Gastroesophageal sphincter (tissue), 4 donors: ENCODE measurements at regions not wholly inside any gene's neighbourhood (a gene's known extent, or its start where the extent isn't known, plus 50 kb on each side); places are given as distances from the start of the nearest gene placed in this dataset.

Source experiments
- ATAC-seq: fragments of 150-250 bp; one replicate; pipeline ENCODE4 v1.9.1; 2016; ENCODE audit warnings: mild to moderate bottlenecking, moderate library complexity
- H3K27ac ChIP-seq, 4 donors: fragments of 200-600 bp; sonication (generic) in 3 of 4; 1 replicate in 3 of 4; 2 replicates in 1 of 4; pipeline ENCODE4 v1.5.1; 2016 to 2019
- H3K27me3 ChIP-seq: fragments of 200-600 bp; sonication (generic); one replicate; pipeline ENCODE4 v1.5.1; 2019
- H3K36me3 ChIP-seq, 2 donors: fragments of 200-600 bp; sonication (generic); one replicate each; pipeline ENCODE4 v1.5.1; 2019; ENCODE audit warnings: control low read depth in 1 of 2
- H3K4me1 ChIP-seq, 3 donors: fragments of 200-600 bp; sonication (generic); 1 replicate in 2 of 3; 2 replicates in 1 of 3; pipeline ENCODE4 v1.5.1; 2016 to 2019; ENCODE audit warnings: control low read depth in 2 of 3
- H3K4me3 ChIP-seq, 2 donors: fragments of 200-600 bp; sonication (generic); one replicate each; pipeline ENCODE4 v1.5.1; 2019; ENCODE audit warnings: mild to moderate bottlenecking in 1 of 2, moderate library complexity in 1 of 2
- H3K9me3 ChIP-seq, 3 donors: fragments of 200-600 bp; sonication (generic); one replicate each; pipeline ENCODE4 v1.5.1; 2017 to 2019; ENCODE audit warnings: control low read depth in 2 of 3
- EP300 ChIP-seq: sonication (generic); formaldehyde crosslinking; IDR thresholded peaks from one replicate; pipeline ENCODE4 v1.6.1; 2017; ENCODE audit warnings: antibody characterized with exemption, mild to moderate bottlenecking
- POLR2A ChIP-seq, 2 donors: fragments of 450-650 bp; IDR thresholded peaks; one replicate each; pipeline ENCODE4 v1.6.1; 2017; ENCODE audit warnings: antibody characterized with exemption in 2 of 2, mild to moderate bottlenecking in 2 of 2, moderate library complexity in 1 of 2
- POLR2AphosphoS5 ChIP-seq: sonication (generic); formaldehyde crosslinking; IDR thresholded peaks from one replicate; pipeline ENCODE4 v1.6.1; 2017; ENCODE audit warnings: antibody characterized with exemption
- WGBS, 2 donors: methylation state at CpG; one replicate each; pipeline ENCODE4 v1.1.5; 2018; ENCODE audit warnings: low coverage in 1 of 2; 5-methylcytosine and 5-hydroxymethylcytosine counted together
- TF ChIP-seq, protein P1 (sequence below), 4 experiments: fragments of 200-600 bp in 2 of 4; fragments of 450-650 bp in 2 of 4; sonication (generic) in 1 of 4; IDR thresholded peaks; one replicate each; pipeline ENCODE4 v1.5.1; 2017 to 2019; ENCODE audit warnings: antibody characterized with exemption in 4 of 4, mild to moderate bottlenecking in 2 of 4, moderate library complexity in 2 of 4

DNA sequence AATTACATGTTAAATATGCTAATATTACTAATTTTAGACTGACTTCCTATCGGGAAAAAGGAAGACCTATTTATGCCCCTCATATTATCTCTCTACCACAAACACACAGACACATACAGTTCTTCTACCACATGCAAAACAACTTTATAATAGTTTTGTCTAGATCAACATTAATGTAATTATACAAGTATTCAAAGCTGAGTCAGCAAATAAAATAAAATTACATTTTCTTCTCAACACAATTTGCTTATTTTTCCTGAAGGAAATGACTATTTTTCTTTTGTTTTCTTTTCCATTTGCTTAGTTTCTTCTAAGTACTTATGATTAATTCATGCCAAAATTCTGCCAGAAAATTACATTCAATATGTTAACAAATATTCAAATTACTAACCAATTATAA lies 654.2 kb downstream of the AMY1C start:
- Histone ChIP-seq H3K4me1 (no peaks in the 10 kb centered on the region), H3K27me3 (no peaks in the 10 kb centered on the region), H3K36me3 (no peaks in the 10 kb centered on the region), H3K4me3 (no peak overlapping the region), H3K9me3 (no peaks in the 10 kb centered on the region), H3K27ac (no peak overlapping the region)
- WGBS, 2 donors, result 70 to 79% methylated on average over 1 of the region's 1 CpG
- no peak for ATAC-seq
- no peak for TF ChIP-seq EP300
- TF ChIP-seq, protein P1, sequence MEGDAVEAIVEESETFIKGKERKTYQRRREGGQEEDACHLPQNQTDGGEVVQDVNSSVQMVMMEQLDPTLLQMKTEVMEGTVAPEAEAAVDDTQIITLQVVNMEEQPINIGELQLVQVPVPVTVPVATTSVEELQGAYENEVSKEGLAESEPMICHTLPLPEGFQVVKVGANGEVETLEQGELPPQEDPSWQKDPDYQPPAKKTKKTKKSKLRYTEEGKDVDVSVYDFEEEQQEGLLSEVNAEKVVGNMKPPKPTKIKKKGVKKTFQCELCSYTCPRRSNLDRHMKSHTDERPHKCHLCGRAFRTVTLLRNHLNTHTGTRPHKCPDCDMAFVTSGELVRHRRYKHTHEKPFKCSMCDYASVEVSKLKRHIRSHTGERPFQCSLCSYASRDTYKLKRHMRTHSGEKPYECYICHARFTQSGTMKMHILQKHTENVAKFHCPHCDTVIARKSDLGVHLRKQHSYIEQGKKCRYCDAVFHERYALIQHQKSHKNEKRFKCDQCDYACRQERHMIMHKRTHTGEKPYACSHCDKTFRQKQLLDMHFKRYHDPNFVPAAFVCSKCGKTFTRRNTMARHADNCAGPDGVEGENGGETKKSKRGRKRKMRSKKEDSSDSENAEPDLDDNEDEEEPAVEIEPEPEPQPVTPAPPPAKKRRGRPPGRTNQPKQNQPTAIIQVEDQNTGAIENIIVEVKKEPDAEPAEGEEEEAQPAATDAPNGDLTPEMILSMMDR (IDR thresholded peaks at IDR 0.05), result no peak
- no peak for TF ChIP-seq POLR2AphosphoS5
- TF ChIP-seq POLR2A (IDR thresholded peaks at IDR 0.05), result no peak

- Histone ChIP-seq H3K36me3 (no peaks in the 10 kb centered on the region), H3K4me3 (no peak overlapping the region), H3K27me3 (no peaks in the 10 kb centered on the region), H3K4me1 (no peaks in the 10 kb centered on the region), H3K9me3 (no peaks in the 10 kb centered on the region), H3K27ac (no peak overlapping the region)
- ATAC-seq, result no peak
- WGBS, 2 donors, result 43% methylated on average over 2 of the region's 2 CpGs; no CpG with 5 or more reads in 1 of the 2 donors
- no peak for TF ChIP-seq EP300
- TF ChIP-seq POLR2A (IDR thresholded peaks at IDR 0.05), result no peak
- TF ChIP-seq, protein P1 (IDR thresholded peaks at IDR 0.05), result no peak
- no peak for TF ChIP-seq POLR2AphosphoS5
Observed at GRCh38 chr1:104406728-104407127, 657.0 kb downstream of the AMY1C start.

DNA sequence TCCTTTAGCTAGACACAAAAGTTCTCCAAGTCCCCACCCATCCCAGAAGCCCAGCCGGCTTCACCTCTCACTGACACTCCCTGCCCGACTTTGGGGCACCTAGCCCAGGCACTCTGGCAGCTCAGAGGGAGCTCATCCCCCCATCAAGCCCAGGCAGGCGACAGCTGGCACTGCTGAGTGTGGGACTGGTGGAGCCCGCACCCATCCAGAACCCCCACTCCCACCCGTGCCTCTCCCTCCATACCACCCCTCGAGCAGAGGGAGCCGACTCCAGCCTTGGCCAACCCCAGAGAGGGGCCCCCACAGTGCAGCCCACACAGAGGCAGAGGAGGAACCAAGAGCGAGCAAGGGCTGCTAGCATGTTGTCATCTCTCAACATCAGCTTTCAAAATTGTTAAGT lies 658.6 kb downstream of the AMY1C start:
- no peak for TF ChIP-seq EP300
- Histone ChIP-seq H3K9me3 (no peaks in the 10 kb centered on the region), H3K4me1 (no peaks in the 10 kb centered on the region), H3K27me3 (no peaks in the 10 kb centered on the region), H3K4me3 (no peak overlapping the region), H3K36me3 (no peaks in the 10 kb centered on the region), H3K27ac (no peak overlapping the region)
- no peak for ATAC-seq
- 100% methylated on average over 1 of the region's 8 CpGs; no CpG with 5 or more reads in 1 of the 2 donors for WGBS, 2 donors

DNA sequence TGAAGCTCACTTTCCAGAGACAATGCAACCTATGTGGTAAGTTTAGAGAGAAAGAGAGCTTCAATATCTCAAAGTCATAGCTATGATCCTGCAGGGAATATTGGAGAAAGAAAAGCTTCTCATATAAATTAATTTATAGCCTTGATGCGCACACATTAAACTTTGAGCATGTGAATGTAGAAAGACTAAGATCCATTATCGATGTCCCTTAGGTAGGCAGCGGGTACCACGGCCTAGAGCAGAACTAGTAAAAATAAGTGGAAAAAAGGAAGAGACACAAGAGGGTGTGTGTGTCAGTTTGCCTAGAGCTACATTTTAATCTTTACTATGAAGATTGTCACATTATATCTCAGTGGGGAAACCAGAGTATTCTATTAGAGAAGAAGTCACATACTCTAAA lies 685.6 kb downstream of the AMY1C start:
- no peaks in the 10 kb centered on the region for H3K9me3 ChIP-seq
- H3K36me3 ChIP-seq, result no peaks in the 10 kb centered on the region
- H3K27ac ChIP-seq, result no peak overlapping the region
- no peaks in the 10 kb centered on the region for H3K4me1 ChIP-seq
- no peak for TF ChIP-seq POLR2A (IDR thresholded peaks at IDR 0.05)
- no peak for TF ChIP-seq POLR2AphosphoS5
- TF ChIP-seq, protein P1 (IDR thresholded peaks at IDR 0.05), result no peak
- TF ChIP-seq EP300, result no peak
- no peaks in the 10 kb centered on the region for H3K27me3 ChIP-seq
- ATAC-seq, result no peak
- H3K4me3 ChIP-seq, result no peak overlapping the region
- WGBS, 2 donors, result 92 to 93% methylated on average over 3 to 4 of the region's 4 CpGs

DNA sequence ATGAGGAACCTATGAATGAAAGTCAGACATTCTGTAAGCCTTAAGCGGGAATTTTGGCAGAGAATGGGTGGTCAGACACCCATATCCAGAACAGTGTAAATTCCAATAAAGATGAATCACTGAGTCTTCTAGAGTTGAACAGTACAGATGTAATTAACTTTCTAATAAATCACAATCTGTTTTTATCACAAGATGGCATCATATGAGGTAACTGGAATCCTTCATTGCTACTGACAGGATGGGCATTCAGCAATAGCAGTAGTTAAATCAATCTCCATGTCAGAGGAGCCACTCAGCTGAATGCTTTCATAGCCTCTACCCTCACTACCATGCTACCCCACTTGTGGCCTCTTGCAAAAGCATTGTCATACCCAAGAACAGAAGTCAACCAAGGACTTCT lies 690.3 kb downstream of the AMY1C start:
- Histone ChIP-seq H3K4me1 (no peaks in the 10 kb centered on the region), H3K36me3 (no peaks in the 10 kb centered on the region), H3K4me3 (no peak overlapping the region), H3K27ac (no peak overlapping the region), H3K27me3 (no peaks in the 10 kb centered on the region), H3K9me3 (no peaks in the 10 kb centered on the region)
- WGBS, 2 donors, result 71 to 89% methylated on average over 1 of the region's 1 CpG
- no peak for ATAC-seq
- TF ChIP-seq POLR2AphosphoS5 (no peak), EP300 (no peak), POLR2A (IDR thresholded peaks at IDR 0.05) (no peak)
- TF ChIP-seq, protein P1 (IDR thresholded peaks at IDR 0.05), result no peak
